Sigmoid colon (tissue), 4 donors: ENCODE measurements at regions not wholly inside any gene's neighbourhood (a gene's known extent, or its start where the extent isn't known, plus 50 kb on each side); places are given as distances from the start of the nearest gene placed in this dataset.

ENCODE experiments used
- EP300 ChIP-seq, 4 donors: sonication (generic); formaldehyde crosslinking; IDR thresholded peaks; one replicate each; pipeline ENCODE4 v1.6.1; 2017; ENCODE audit warnings: antibody characterized with exemption in 4 of 4
- POLR2AphosphoS5 ChIP-seq, 4 donors: sonication (generic); formaldehyde crosslinking; IDR thresholded peaks; one replicate each; pipeline ENCODE4 v1.6.1; 2017; ENCODE audit warnings: antibody characterized with exemption in 4 of 4
- TF ChIP-seq, protein P1 (sequence below), 4 experiments: fragments of 450-650 bp in 3 of 4; fragments of 200-600 bp in 1 of 4; IDR thresholded peaks; one replicate each; pipeline ENCODE4 v1.5.1; 2016 to 2019; ENCODE audit warnings: antibody characterized with exemption in 4 of 4, mild to moderate bottlenecking in 3 of 4, moderate library complexity in 2 of 4

GRCh38 chr6:139702706-139703105 lies 328.3 kb upstream of the CITED2 start:
- TF ChIP-seq, protein P1, sequence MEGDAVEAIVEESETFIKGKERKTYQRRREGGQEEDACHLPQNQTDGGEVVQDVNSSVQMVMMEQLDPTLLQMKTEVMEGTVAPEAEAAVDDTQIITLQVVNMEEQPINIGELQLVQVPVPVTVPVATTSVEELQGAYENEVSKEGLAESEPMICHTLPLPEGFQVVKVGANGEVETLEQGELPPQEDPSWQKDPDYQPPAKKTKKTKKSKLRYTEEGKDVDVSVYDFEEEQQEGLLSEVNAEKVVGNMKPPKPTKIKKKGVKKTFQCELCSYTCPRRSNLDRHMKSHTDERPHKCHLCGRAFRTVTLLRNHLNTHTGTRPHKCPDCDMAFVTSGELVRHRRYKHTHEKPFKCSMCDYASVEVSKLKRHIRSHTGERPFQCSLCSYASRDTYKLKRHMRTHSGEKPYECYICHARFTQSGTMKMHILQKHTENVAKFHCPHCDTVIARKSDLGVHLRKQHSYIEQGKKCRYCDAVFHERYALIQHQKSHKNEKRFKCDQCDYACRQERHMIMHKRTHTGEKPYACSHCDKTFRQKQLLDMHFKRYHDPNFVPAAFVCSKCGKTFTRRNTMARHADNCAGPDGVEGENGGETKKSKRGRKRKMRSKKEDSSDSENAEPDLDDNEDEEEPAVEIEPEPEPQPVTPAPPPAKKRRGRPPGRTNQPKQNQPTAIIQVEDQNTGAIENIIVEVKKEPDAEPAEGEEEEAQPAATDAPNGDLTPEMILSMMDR (IDR thresholded peaks at IDR 0.05), result no peak
- no peak for TF ChIP-seq POLR2AphosphoS5 (IDR thresholded peaks at IDR 0.05)
- TF ChIP-seq EP300 (IDR thresholded peaks at IDR 0.05), result no peak
